IPS-15b (cell line): ENCODE measurements at regions not wholly inside any gene's neighbourhood (a gene's known extent, or its start where the extent isn't known, plus 50 kb on each side); places are given as distances from the start of the nearest gene placed in this dataset.
"Not testable (repeated sequence)": the region's sequence is repeated elsewhere in the genome, so short reads cannot be mapped to it uniquely, and the experiment has no call there.

ENCODE experiments used
- H3K27me3 ChIP-seq: one replicate; pipeline ENCODE4 v1.6.1; 2013; ENCODE audit warnings: low read length; ENCODE audit not compliant: control insufficient read depth, insufficient read depth
- H3K36me3 ChIP-seq: one replicate; pipeline ENCODE4 v1.6.1; 2013; ENCODE audit warnings: low read length; ENCODE audit not compliant: control insufficient read depth, insufficient read depth
- H3K4me1 ChIP-seq: one replicate; pipeline ENCODE4 v1.6.1; 2013; ENCODE audit warnings: mild to moderate bottlenecking, low read length; ENCODE audit not compliant: control insufficient read depth, insufficient read depth
- H3K4me3 ChIP-seq: one replicate; pipeline ENCODE4 v1.5.1; 2013; ENCODE audit warnings: low read depth, low read length
- H3K9ac ChIP-seq: one replicate; pipeline ENCODE4 v1.6.1; 2013; ENCODE audit warnings: low read depth, mild to moderate bottlenecking, low read length
- H3K9me3 ChIP-seq: one replicate; pipeline ENCODE4 v1.6.1; 2013; ENCODE audit warnings: mild to moderate bottlenecking, low read length; ENCODE audit not compliant: control insufficient read depth, insufficient read depth

DNA sequence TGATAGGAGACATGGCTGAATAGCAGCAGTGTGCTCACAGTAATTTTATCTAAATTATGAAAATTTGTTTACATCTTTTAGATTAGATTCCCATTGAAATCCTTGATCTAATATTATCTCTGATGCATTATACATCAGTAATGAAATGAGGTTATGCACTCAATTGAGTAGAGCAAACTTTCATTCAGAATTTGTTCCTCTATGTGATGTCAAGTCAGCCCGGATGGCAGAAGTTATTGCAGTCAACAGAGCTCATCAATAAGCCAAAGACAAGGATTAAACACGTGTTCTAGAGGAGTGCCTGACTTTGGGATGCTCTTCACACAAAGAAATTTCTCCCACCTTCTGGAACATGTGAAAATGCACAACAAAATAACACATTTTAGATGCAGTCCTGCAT is 688.8 kb downstream of the TMEM121 start:
- H3K9me3 ChIP-seq, result peaks cover 17% of the 10 kb centered on the region
- no peak overlapping the region for H3K4me3 ChIP-seq
- no peaks in the 10 kb centered on the region for H3K4me1 ChIP-seq
- H3K27me3 ChIP-seq, result no peaks in the 10 kb centered on the region
- no peak overlapping the region for H3K9ac ChIP-seq
- H3K36me3 ChIP-seq, result peaks cover 2% of the 10 kb centered on the region

GRCh38 chr14:106216679-106217078 is 690.3 kb downstream of the TMEM121 start:
- Histone ChIP-seq H3K4me3 (no peak overlapping the region), H3K36me3 (peaks cover 2% of the 10 kb centered on the region), H3K4me1 (no peaks in the 10 kb centered on the region), H3K9me3 (peaks cover 17% of the 10 kb centered on the region), H3K27me3 (no peaks in the 10 kb centered on the region), H3K9ac (no peak overlapping the region)

DNA sequence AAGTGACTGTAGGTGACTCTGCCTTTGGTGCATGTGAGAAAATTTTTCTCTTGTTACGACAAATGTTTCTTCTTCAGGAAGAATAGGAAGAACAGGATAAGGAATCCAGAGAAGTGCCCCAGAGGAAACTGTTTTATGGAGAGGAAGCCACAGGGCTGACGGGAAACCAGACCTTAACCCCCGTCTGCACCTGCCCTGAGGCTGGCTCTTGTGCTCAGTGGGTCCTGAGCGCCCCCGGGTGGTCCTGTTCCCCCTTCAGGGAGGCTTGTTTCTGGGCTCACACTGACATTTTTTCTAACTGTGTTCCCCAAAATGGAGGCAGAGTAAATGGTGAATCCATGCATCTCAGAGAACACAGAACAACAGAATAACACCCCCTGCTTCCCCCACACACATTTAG is 691.8 kb downstream of the TMEM121 start:
- no peak overlapping the region for H3K9ac ChIP-seq
- H3K4me1 ChIP-seq, result no peaks in the 10 kb centered on the region
- H3K9me3 ChIP-seq, result peaks cover 26% of the 10 kb centered on the region
- H3K27me3 ChIP-seq, result no peaks in the 10 kb centered on the region
- no peak overlapping the region for H3K4me3 ChIP-seq
- H3K36me3 ChIP-seq, result peaks cover 2% of the 10 kb centered on the region

- Histone ChIP-seq H3K9ac (no peak overlapping the region), H3K4me1 (no peaks in the 10 kb centered on the region), H3K9me3 (peaks cover 35% of the 10 kb centered on the region), H3K4me3 (no peak overlapping the region), H3K27me3 (no peaks in the 10 kb centered on the region), H3K36me3 (peaks cover 2% of the 10 kb centered on the region)
These were observed 695.9 kb downstream of the TMEM121 start for GRCh38 chr14:106222311-106222710.

- H3K9ac ChIP-seq, result no peak overlapping the region
- H3K9me3 ChIP-seq, result peaks cover 35% of the 10 kb centered on the region
- peaks cover 2% of the 10 kb centered on the region for H3K36me3 ChIP-seq
These were observed 696.3 kb downstream of the TMEM121 start for GRCh38 chr14:106222731-106223130.

DNA sequence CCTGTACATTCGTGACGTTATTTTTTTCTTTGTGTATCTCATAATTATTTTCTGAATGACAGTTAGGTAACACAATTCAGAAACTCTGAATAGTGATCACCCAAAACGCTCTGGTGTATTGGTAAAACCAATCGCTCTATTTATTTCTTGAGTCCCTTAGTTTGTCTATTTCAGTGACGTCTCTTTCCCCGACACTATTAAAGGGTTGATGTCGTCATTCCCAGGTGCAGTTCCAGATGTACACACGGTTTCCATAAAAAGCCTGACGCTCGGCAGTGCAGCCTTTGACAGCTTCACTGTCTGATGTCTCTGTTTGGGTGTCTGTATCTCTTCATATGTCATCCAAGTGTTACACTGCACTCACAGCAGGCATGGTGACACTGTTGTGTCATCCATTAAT is 701.4 kb downstream of the TMEM121 start:
- H3K9ac ChIP-seq, result no peak overlapping the region
- H3K9me3 ChIP-seq, result peaks cover 33% of the 10 kb centered on the region
- H3K4me3 ChIP-seq, result no peak overlapping the region

More at GRCh38 chr14:106222731-106223130, 696.3 kb downstream of the TMEM121 start:
- Histone ChIP-seq H3K27me3 (no peaks in the 10 kb centered on the region), H3K4me1 (no peaks in the 10 kb centered on the region), H3K4me3 (no peak overlapping the region)

GRCh38 chr14:106228541-106229158 is 702.3 kb downstream of the TMEM121 start:
- Histone ChIP-seq H3K4me1 (no peaks in the 10 kb centered on the region), H3K9ac (no peak overlapping the region), H3K27me3 (no peaks in the 10 kb centered on the region), H3K9me3 (peaks cover 30% of the 10 kb centered on the region), H3K4me3 (no peak overlapping the region), H3K36me3 (no peaks in the 10 kb centered on the region)

More for the DNA sequence above, 701.4 kb downstream of the TMEM121 start:
- Histone ChIP-seq H3K4me1 (no peaks in the 10 kb centered on the region), H3K36me3 (no peaks in the 10 kb centered on the region), H3K27me3 (no peaks in the 10 kb centered on the region)

- no peaks in the 10 kb centered on the region for H3K27me3 ChIP-seq
- no peaks in the 10 kb centered on the region for H3K4me1 ChIP-seq
These were observed 703.7 kb downstream of the TMEM121 start for GRCh38 chr14:106230071-106230470.

GRCh38 chr14:106233191-106233590 is 706.8 kb downstream of the TMEM121 start:
- H3K4me3 ChIP-seq, H3K4me1 ChIP-seq, H3K9ac ChIP-seq, H3K36me3 ChIP-seq, H3K27me3 ChIP-seq: not testable (repeated sequence)
- H3K9me3 ChIP-seq, result peaks cover 13% of the 10 kb centered on the region

More at GRCh38 chr14:106230071-106230470, 703.7 kb downstream of the TMEM121 start:
- H3K36me3 ChIP-seq, result no peaks in the 10 kb centered on the region
- peaks cover 24% of the 10 kb centered on the region for H3K9me3 ChIP-seq
- H3K9ac ChIP-seq, result no peak overlapping the region
- no peak overlapping the region for H3K4me3 ChIP-seq

DNA sequence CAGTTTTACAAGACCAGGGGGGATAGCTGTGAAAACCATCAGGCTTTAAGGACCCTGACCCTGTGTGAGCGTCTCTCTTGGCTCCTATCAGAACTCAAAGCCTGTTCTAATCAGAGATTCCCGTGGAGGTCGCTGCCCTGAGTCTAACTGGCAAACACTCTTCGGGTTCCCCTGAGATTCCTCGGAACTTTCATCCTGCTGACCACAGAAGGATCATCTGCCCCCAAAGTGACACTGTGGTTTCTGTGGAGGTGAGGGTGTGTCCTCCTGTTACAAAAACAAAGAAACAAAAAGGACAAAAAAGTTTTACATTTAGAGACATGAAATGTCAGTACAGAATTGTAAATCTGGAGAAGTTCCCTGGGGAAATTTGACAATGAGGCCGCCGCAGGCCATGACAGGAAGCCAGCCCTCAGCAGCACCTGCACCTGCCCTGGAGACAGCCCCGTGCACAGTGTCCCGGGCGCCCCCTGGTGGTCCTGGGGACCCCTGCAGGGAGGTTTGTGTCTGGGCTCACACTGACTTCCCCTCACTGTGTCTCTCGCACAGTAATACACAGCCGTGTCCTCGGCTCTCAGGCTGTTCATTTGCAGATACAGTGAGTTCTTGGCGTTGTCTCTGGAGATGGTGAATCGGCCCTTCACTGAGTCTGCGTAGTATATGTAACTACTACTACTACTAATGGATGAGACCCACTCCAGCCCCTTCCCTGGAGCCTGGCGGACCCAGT is 708.3 kb downstream of the TMEM121 start:
- not testable (repeated sequence) for H3K4me1 ChIP-seq, H3K27me3 ChIP-seq, H3K9ac ChIP-seq, H3K36me3 ChIP-seq, H3K4me3 ChIP-seq, H3K9me3 ChIP-seq

DNA sequence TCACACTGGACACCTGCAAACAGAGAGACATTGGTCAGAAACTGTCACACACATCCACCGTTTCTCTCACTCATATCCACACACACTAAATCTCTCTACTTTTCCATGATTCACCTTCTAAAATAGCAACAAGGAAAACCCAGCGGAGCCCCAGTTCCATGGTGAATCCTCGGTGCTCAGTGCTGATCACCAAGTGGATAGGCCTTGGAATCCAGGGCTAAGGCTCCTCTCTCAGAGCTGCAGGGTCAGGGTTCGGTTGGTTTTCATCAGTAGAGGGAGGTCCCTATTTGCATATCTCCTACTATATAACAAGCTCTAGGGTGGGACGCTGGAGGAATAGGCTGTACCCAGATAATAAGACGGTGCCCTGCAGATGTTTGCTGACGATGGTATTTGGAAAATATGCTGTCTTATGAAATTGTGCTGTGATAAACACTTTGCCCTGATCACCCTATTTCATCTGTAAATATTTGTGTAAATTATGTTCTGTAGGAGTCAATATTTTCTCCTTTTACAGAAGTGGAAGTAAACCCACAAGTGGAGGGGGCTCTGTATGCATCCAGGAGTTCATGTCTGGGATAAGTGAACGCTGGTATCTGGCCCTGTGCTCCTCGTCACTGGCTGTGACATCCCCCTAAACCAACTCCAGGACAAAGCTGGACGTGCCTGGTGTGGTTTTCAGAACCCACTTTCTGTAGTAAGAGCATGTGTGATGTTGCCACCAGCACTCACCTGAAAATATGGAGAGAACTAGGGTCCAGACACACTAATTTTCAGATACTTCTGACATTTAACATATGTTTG is 709.2 kb downstream of the TMEM121 start:
- no peaks in the 10 kb centered on the region for H3K27me3 ChIP-seq
- H3K9me3 ChIP-seq, result peaks cover 3% of the 10 kb centered on the region
- no peaks in the 10 kb centered on the region for H3K4me1 ChIP-seq
- no peak overlapping the region for H3K9ac ChIP-seq
- H3K4me3 ChIP-seq, result no peak overlapping the region
- no peaks in the 10 kb centered on the region for H3K36me3 ChIP-seq
